H1 (cell line): ENCODE measurements at regions not wholly inside any gene's neighbourhood (a gene's known extent, or its start where the extent isn't known, plus 50 kb on each side); places are given as distances from the start of the nearest gene placed in this dataset.

Experiments
- CTCF ChIA-PET: fragments of 300-600 bp; sonication (Branson Sonifier 250); formaldehyde crosslinking; loops from one replicate; lab custom pipeline; 2021; ENCODE audit not compliant: partially characterized antibody; lab: Charles Lee
- POLR2A ChIA-PET: fragments of 300-600 bp; sonication (Branson Sonifier 250); formaldehyde crosslinking; loops from one replicate; lab custom pipeline; 2021; ENCODE audit warnings: inconsistent platforms; ENCODE audit not compliant: partially characterized antibody; lab: Charles Lee
- DNase-seq, 2 experiments: peaks; one replicate each; pipeline versions ENCODE4 v3.0.0 to v3.0.0-alpha.2; 2010 to 2022; ENCODE audit warnings: low spot score in 2 of 2, low read depth in 1 of 2, mixed read lengths in 1 of 2
- FAIRE-seq: peaks from 2 replicates; lab custom pipeline; 2011; peaks lifted over from hg19 to GRCh38; lab: Jason Lieb, UNC
- H2AFZ ChIP-seq: 2 replicates; pipeline ENCODE4 v1.8.1; 2012; ENCODE audit warnings: low read length, inconsistent platforms
- H2AK5ac ChIP-seq: 2 replicates; pipeline ENCODE4 v1.6.1; 2013; ENCODE audit warnings: low read depth, low read length
- H2BK120ac ChIP-seq: replicated peaks from 2 replicates; pipeline ENCODE3; 2013; ENCODE audit warnings: low read depth, low read length, inconsistent platforms
- H2BK12ac ChIP-seq: 2 replicates; pipeline ENCODE4 v1.6.1; 2013; ENCODE audit warnings: low read depth, low read length
- H2BK15ac ChIP-seq: 2 replicates; pipeline ENCODE4 v1.6.1; 2013; ENCODE audit warnings: low read length
- H2BK20ac ChIP-seq: 2 replicates; pipeline ENCODE4 v1.6.1; 2013; ENCODE audit warnings: low read length
- H2BK5ac ChIP-seq: 2 replicates; pipeline ENCODE4 v1.6.1; 2013; ENCODE audit warnings: low read depth, low read length
- H3K14ac ChIP-seq: 2 replicates; pipeline ENCODE4 v1.6.1; 2013; ENCODE audit warnings: inconsistent platforms; ENCODE audit not compliant: insufficient read length
- H3K18ac ChIP-seq: 2 replicates; pipeline ENCODE4 v1.6.1; 2013; ENCODE audit warnings: low read length; ENCODE audit errors: extremely low read depth
- H3K23ac ChIP-seq: 2 replicates; pipeline ENCODE4 v1.6.1; 2013; ENCODE audit warnings: inconsistent platforms; ENCODE audit not compliant: insufficient read length
- H3K23me2 ChIP-seq: 2 replicates; pipeline ENCODE4 v1.6.1; 2013; ENCODE audit warnings: low read depth, low read length
- H3K27ac ChIP-seq: 2 replicates; pipeline ENCODE4 v1.6.1; 2011; ENCODE audit warnings: low read depth, low read length, inconsistent platforms
- H3K27me3 ChIP-seq, 4 experiments: replicated peaks in 1 of 4; 1 replicate in 1 of 4; 2 replicates in 3 of 4; pipeline versions ENCODE4 v1.6.1 to v1.8.1; 2011 to 2013; ENCODE audit warnings: low read length in 3 of 4, mild to moderate bottlenecking in 3 of 4, inconsistent platforms in 2 of 4, mixed read lengths in 2 of 4, moderate library complexity in 1 of 4; ENCODE audit not compliant: control insufficient read depth in 3 of 4, insufficient read depth in 3 of 4; ENCODE audit errors: extremely low read depth in 1 of 4
- H3K36me3 ChIP-seq, 4 experiments: 2 replicates each; pipeline versions ENCODE4 v1.6.1 to v1.8.1; 2011 to 2013; ENCODE audit warnings: mild to moderate bottlenecking in 4 of 4, low read length in 3 of 4, moderate library complexity in 2 of 4, control low read depth in 1 of 4, inconsistent platforms in 1 of 4; ENCODE audit not compliant: insufficient read depth in 4 of 4, control insufficient read depth in 2 of 4
- H3K4ac ChIP-seq: replicated peaks from 2 replicates; pipeline ENCODE3; 2013; ENCODE audit warnings: low read length, low read depth, mixed read lengths, inconsistent platforms; ENCODE audit not compliant: insufficient read length
- H3K4me1 ChIP-seq, 4 experiments: replicated peaks in 1 of 4; 1 replicate in 1 of 4; 2 replicates in 3 of 4; pipeline versions ENCODE4 v1.6.1 to v1.8.1; 2011 to 2013; ENCODE audit warnings: low read length in 3 of 4, inconsistent platforms in 2 of 4, mixed read lengths in 1 of 4; ENCODE audit not compliant: insufficient read depth in 4 of 4, control insufficient read depth in 3 of 4
- H3K4me2 ChIP-seq, 2 experiments: 2 replicates each; pipeline versions ENCODE4 v1.6.1 to v1.8.1; 2011 to 2013; ENCODE audit warnings: low read depth in 2 of 2, low read length in 2 of 2, control low read depth in 1 of 2, inconsistent platforms in 1 of 2, mild to moderate bottlenecking in 1 of 2; ENCODE audit not compliant: insufficient read depth in 1 of 2
- H3K4me3 ChIP-seq, 4 experiments: fragments of 200-600, 300-600 bp in 1 of 4; sonication (generic), shearing (Covaris generic), sonication (Bioruptor Twin) in 1 of 4; 2 replicates each; pipeline versions ENCODE4 v1.5.1 to v1.8.1; 2011 to 2016; ENCODE audit warnings: low read length in 4 of 4, low read depth in 3 of 4, control low read depth in 2 of 4, inconsistent platforms in 2 of 4, mild to moderate bottlenecking in 2 of 4, mixed read lengths in 1 of 4, moderate library complexity in 1 of 4; ENCODE audit not compliant: insufficient read depth in 2 of 4; ENCODE audit errors: extremely low read depth in 1 of 4
- H3K56ac ChIP-seq: replicated peaks from 2 replicates; pipeline ENCODE3; 2013; ENCODE audit warnings: low read depth, mild to moderate bottlenecking, mixed read lengths, low read length, inconsistent platforms; ENCODE audit not compliant: insufficient read length
- H3K79me1 ChIP-seq: 2 replicates; pipeline ENCODE4 v1.6.1; 2013; ENCODE audit warnings: low read depth, low read length, control low read depth
- H3K79me2 ChIP-seq, 2 experiments: 2 replicates each; pipeline versions ENCODE4 v1.6.1 to v1.8.1; 2012 to 2013; ENCODE audit warnings: low read length in 2 of 2, mild to moderate bottlenecking in 2 of 2, inconsistent platforms in 1 of 2; ENCODE audit not compliant: insufficient read depth in 2 of 2, control insufficient read depth in 1 of 2
- H3K9ac ChIP-seq, 4 experiments: replicated peaks in 1 of 4; 1 replicate in 1 of 4; 2 replicates in 3 of 4; pipeline versions ENCODE4 v1.6.1 to v1.8.1; 2011 to 2013; ENCODE audit warnings: low read depth in 3 of 4, low read length in 3 of 4, control low read depth in 2 of 4, mild to moderate bottlenecking in 2 of 4, moderate library complexity in 2 of 4, inconsistent platforms in 1 of 4; ENCODE audit errors: extremely low read depth in 1 of 4
- H3K9me3 ChIP-seq, 2 experiments: 2 replicates each; pipeline versions ENCODE4 v1.6.1 to v1.8.1; 2012 to 2013; ENCODE audit warnings: mild to moderate bottlenecking in 2 of 2, moderate library complexity in 2 of 2, control low read depth in 1 of 2, inconsistent platforms in 1 of 2, low read depth in 1 of 2, low read length in 1 of 2, mixed read lengths in 1 of 2; ENCODE audit not compliant: insufficient read depth in 2 of 2
- H4K20me1 ChIP-seq, 2 experiments: replicated peaks in 1 of 2; 2 replicates each; pipeline versions ENCODE3 to v1.8.1; 2011 to 2013; ENCODE audit warnings: inconsistent platforms in 2 of 2, low read length in 2 of 2, mild to moderate bottlenecking in 1 of 2; ENCODE audit not compliant: insufficient read depth in 2 of 2, control insufficient read depth in 1 of 2
- H4K5ac ChIP-seq: 2 replicates; pipeline ENCODE4 v1.6.1; 2013; ENCODE audit warnings: low read length, low read depth, mixed read lengths, inconsistent platforms; ENCODE audit not compliant: insufficient read length
- H4K8ac ChIP-seq: 2 replicates; pipeline ENCODE4 v1.8.0; 2013; ENCODE audit warnings: mild to moderate bottlenecking, moderate library complexity, low read length, inconsistent platforms; ENCODE audit not compliant: insufficient read depth; ENCODE audit errors: extremely low read depth
- H4K91ac ChIP-seq: replicated peaks from 2 replicates; pipeline ENCODE3; 2013; ENCODE audit warnings: low read length, mixed read lengths, inconsistent platforms; ENCODE audit not compliant: insufficient read length
- CBX5 ChIP-seq: fragments of 300-800, 300-1000 bp; sonication (generic); IDR thresholded peaks from 2 replicates; pipeline ENCODE4 v1.7.1; 2016; ENCODE audit warnings: antibody characterized with exemption, low read length, low read depth
- CEBPB ChIP-seq: IDR thresholded peaks from 2 replicates; pipeline ENCODE4 v1.6.1; 2012; ENCODE audit warnings: low read depth, low read length
- GABPA ChIP-seq: IDR thresholded peaks from 2 replicates; pipeline ENCODE4 v1.6.1; 2011; ENCODE audit warnings: mild to moderate bottlenecking, low read length, moderate library complexity, borderline replicate concordance; ENCODE audit not compliant: insufficient read depth
- KDM5A ChIP-seq: fragments of 200-600 bp; IDR thresholded peaks from 2 replicates; pipeline ENCODE4 v1.7.1; 2012; ENCODE audit warnings: mild to moderate bottlenecking, low read length, inconsistent platforms, mixed read lengths
- SP1 ChIP-seq: IDR thresholded peaks from 2 replicates; pipeline ENCODE4 v1.6.1; 2011; ENCODE audit warnings: low read depth, low read length
- WGBS, 2 experiments: shearing (Covaris generic) in 1 of 2; methylation state at CpG; one replicate each; pipeline versions ENCODE4 v1.1.6 to v1.1.7; 2013 to 2015; ENCODE audit warnings: low lambda C conversion rate in 2 of 2, mixed read lengths in 2 of 2, inconsistent platforms in 1 of 2, low coverage in 1 of 2, missing lambda C conversion rate in 1 of 2; ENCODE audit not compliant: insufficient replicate concordance in 2 of 2, insufficient coverage in 1 of 2, insufficient read length in 1 of 2; ENCODE audit errors: extremely low coverage in 1 of 2, missing lambda C conversion rate in 1 of 2; 5-methylcytosine and 5-hydroxymethylcytosine counted together

DNA sequence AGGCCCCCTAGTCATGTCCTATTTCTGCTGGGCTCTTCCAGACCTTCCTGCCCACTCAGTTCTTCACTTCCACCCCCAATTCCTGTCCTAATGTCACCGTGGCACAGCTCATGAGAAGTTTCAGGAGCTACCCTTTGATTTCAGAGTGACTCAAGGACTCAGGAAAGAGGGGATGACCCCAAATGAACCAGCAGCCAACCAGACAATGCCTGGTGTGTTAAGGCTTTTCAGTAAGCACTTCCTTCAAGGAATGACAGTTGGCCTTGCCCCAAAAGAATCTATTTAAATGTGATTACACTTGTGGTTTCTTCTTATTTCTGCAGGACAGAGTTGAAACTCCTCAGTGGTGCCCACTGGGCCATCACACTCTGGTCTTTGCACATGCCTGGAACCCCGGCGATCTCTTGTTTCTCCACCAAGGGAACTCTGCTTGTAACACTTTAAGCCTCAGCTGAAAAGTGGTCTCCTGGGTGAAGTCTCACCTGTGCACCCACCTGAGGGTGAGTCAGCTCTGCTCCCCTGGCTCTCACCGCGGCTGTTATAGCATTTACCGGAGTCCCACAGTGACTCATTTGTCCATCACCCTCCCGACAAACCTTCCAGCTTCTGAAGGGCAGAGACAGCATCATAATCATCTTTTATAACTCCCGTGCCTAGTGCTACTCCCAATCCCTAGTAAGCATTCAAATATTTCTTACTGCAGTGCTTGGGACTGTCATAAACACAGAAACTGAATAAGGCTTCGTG, 123.0 kb upstream of the SVIL start:
- POLR2A ChIA-PET: no interaction called here
- Histone ChIP-seq H3K79me1 (no peaks in the 10 kb centered on the region), H3K9me3 (no peaks in the 10 kb centered on the region), H3K23me2 (no peaks in the 10 kb centered on the region), H2BK12ac (no peak overlapping the region; the same call in 1 of the 2 replicates), H3K27ac (no peak overlapping the region), H4K20me1 (no peaks in the 10 kb centered on the region), H4K91ac (no peak overlapping the region), H3K4me3 (no peak overlapping the region), H2BK5ac (no peak overlapping the region), H3K4me1 (no peaks in the 10 kb centered on the region), H3K36me3 (no peaks in the 10 kb centered on the region), H2BK120ac (no peak overlapping the region), H2BK20ac (no peak overlapping the region), H2AK5ac (no peak overlapping the region), H3K27me3 (no peaks in the 10 kb centered on the region), H4K8ac (no peak overlapping the region), H3K18ac (peak overlapping the region; percentile 29; the same call in 1 of the 2 replicates), H4K5ac (no peak overlapping the region), H3K79me2 (no peaks in the 10 kb centered on the region), H3K14ac (no peak overlapping the region), H3K56ac (no peak overlapping the region), H3K23ac (no peak overlapping the region), H3K4me2 (no peak overlapping the region), H3K4ac (no peak overlapping the region), H3K9ac (no peak overlapping the region), H2AFZ (no peak overlapping the region; the same call in 1 of the 2 replicates), H2BK15ac (no peak overlapping the region)
- FAIRE-seq (no peak), DNase-seq (no peak)
- CTCF ChIA-PET: interaction anchor here (1.1 to 2.7 kb wide), 2 partner anchors 11 to 17 kb away, joined by 3 to 6 read pairs; no protein-coding TSS in a partner anchor
- WGBS, 2 experiments: 83% methylated on average over 9 of the region's 9 CpGs; no CpG with 5 or more reads in 1 of the 2 experiments
- TF ChIP-seq KDM5A (no peak), CEBPB (no peak), CBX5 (no peak), GABPA (no peak), SP1 (no peak)
